Stomach smooth muscle (tissue), 2 donors: ENCODE measurements at regions not wholly inside any gene's neighbourhood (a gene's known extent, or its start where the extent isn't known, plus 50 kb on each side); places are given as distances from the start of the nearest gene placed in this dataset.

ENCODE experiments used
- H3K27ac ChIP-seq: one replicate; pipeline ENCODE4 v1.7.0; 2013; ENCODE audit warnings: mild to moderate bottlenecking, low read length, inconsistent platforms
- H3K27me3 ChIP-seq, 2 donors: one replicate each; pipeline ENCODE4 v1.7.0; 2013; ENCODE audit warnings: low read length in 2 of 2; ENCODE audit not compliant: insufficient read depth in 2 of 2, control insufficient read depth in 1 of 2
- H3K36me3 ChIP-seq, 2 donors: one replicate each; pipeline ENCODE4 v1.7.0; 2013; ENCODE audit warnings: low read length in 2 of 2; ENCODE audit not compliant: control insufficient read depth in 2 of 2, insufficient read depth in 2 of 2
- H3K4me1 ChIP-seq: one replicate; pipeline ENCODE4 v1.7.0; 2013; ENCODE audit warnings: low read length; ENCODE audit not compliant: control insufficient read depth, insufficient read depth
- H3K4me3 ChIP-seq, 2 donors: one replicate each; pipeline ENCODE4 v1.7.0; 2013; ENCODE audit warnings: low read length in 2 of 2
- H3K9ac ChIP-seq, 2 donors: one replicate each; pipeline ENCODE4 v1.7.0; 2013; ENCODE audit warnings: low read length in 2 of 2, mild to moderate bottlenecking in 1 of 2
- H3K9me3 ChIP-seq, 2 donors: one replicate each; pipeline ENCODE4 v1.7.0; 2013; ENCODE audit warnings: low read length in 2 of 2; ENCODE audit not compliant: control insufficient read depth in 2 of 2
- donor health status: healthy.
- donor health status: Pancreatic carcinoma.

GRCh38 chr17:52383493-52384100 lies 225.1 kb upstream of the CA10 start:
- Histone ChIP-seq H3K9ac (no peak overlapping the region), H3K9me3 (no peaks in the 10 kb centered on the region), H3K4me3 (no peak overlapping the region), H3K27ac (no peak overlapping the region), H3K4me1 (no peaks in the 10 kb centered on the region), H3K27me3 (no peaks in the 10 kb centered on the region), H3K36me3 (no peaks in the 10 kb centered on the region)

- no peaks in the 10 kb centered on the region for H3K9me3 ChIP-seq
- no peak overlapping the region for H3K4me3 ChIP-seq
- H3K27ac ChIP-seq, result no peak overlapping the region
- no peak overlapping the region for H3K9ac ChIP-seq
- no peaks in the 10 kb centered on the region for H3K36me3 ChIP-seq
- no peaks in the 10 kb centered on the region for H3K27me3 ChIP-seq
- H3K4me1 ChIP-seq, result no peaks in the 10 kb centered on the region
Observed at GRCh38 chr17:52378860-52379259, 220.3 kb upstream of the CA10 start.

GRCh38 chr17:52376137-52376536 lies 217.6 kb upstream of the CA10 start:
- Histone ChIP-seq H3K27ac (no peak overlapping the region), H3K27me3 (no peaks in the 10 kb centered on the region), H3K4me3 (no peak overlapping the region), H3K4me1 (no peaks in the 10 kb centered on the region), H3K9me3 (no peaks in the 10 kb centered on the region), H3K36me3 (no peaks in the 10 kb centered on the region), H3K9ac (no peak overlapping the region)

- no peak overlapping the region for H3K9ac ChIP-seq
- H3K27ac ChIP-seq, result no peak overlapping the region
- H3K4me3 ChIP-seq, result no peak overlapping the region
- no peaks in the 10 kb centered on the region for H3K9me3 ChIP-seq
- H3K36me3 ChIP-seq, result no peaks in the 10 kb centered on the region
- H3K27me3 ChIP-seq, result no peaks in the 10 kb centered on the region
- H3K4me1 ChIP-seq, result no peaks in the 10 kb centered on the region
Observed at GRCh38 chr17:52368886-52369285, 210.4 kb upstream of the CA10 start.

- Histone ChIP-seq H3K27ac (no peak overlapping the region), H3K27me3 (no peaks in the 10 kb centered on the region), H3K9me3 (peaks cover 3 to 5% of the 10 kb centered on the region in 2 donors), H3K4me1 (no peaks in the 10 kb centered on the region), H3K9ac (no peak overlapping the region), H3K4me3 (no peak overlapping the region), H3K36me3 (no peaks in the 10 kb centered on the region)
Observed at GRCh38 chr17:52357854-52358253, 199.3 kb upstream of the CA10 start.

GRCh38 chr17:52336796-52337195 lies 178.3 kb upstream of the CA10 start:
- Histone ChIP-seq H3K4me1 (no peaks in the 10 kb centered on the region), H3K27ac (no peak overlapping the region), H3K9ac (no peak overlapping the region), H3K4me3 (no peak overlapping the region), H3K9me3 (no peaks in the 10 kb centered on the region), H3K27me3 (no peaks in the 10 kb centered on the region), H3K36me3 (no peaks in the 10 kb centered on the region)

GRCh38 chr17:52306314-52306713 lies 147.8 kb upstream of the CA10 start:
- Histone ChIP-seq H3K9ac (no peak overlapping the region), H3K9me3 (peaks cover 0 to 2% of the 10 kb centered on the region in 2 donors), H3K36me3 (no peaks in the 10 kb centered on the region), H3K27me3 (no peaks in the 10 kb centered on the region), H3K27ac (no peak overlapping the region), H3K4me1 (no peaks in the 10 kb centered on the region), H3K4me3 (no peak overlapping the region)

GRCh38 chr17:52298881-52299280 lies 140.4 kb upstream of the CA10 start:
- H3K27ac ChIP-seq, result no peak overlapping the region
- no peak overlapping the region for H3K4me3 ChIP-seq
- H3K4me1 ChIP-seq, result no peaks in the 10 kb centered on the region
- H3K36me3 ChIP-seq, result no peaks in the 10 kb centered on the region
- H3K27me3 ChIP-seq, result no peaks in the 10 kb centered on the region
- no peak overlapping the region for H3K9ac ChIP-seq
- no peaks in the 10 kb centered on the region for H3K9me3 ChIP-seq

- Histone ChIP-seq H3K27me3 (no peaks in the 10 kb centered on the region), H3K4me1 (no peaks in the 10 kb centered on the region)
Observed at GRCh38 chr17:52297230-52298010, 138.9 kb upstream of the CA10 start.

GRCh38 chr17:52294301-52294700 lies 135.8 kb upstream of the CA10 start:
- Histone ChIP-seq H3K4me1 (no peaks in the 10 kb centered on the region), H3K27ac (no peak overlapping the region)

More at GRCh38 chr17:52297230-52298010, 138.9 kb upstream of the CA10 start:
- Histone ChIP-seq H3K27ac (no peak overlapping the region), H3K9me3 (no peaks in the 10 kb centered on the region), H3K9ac (no peak overlapping the region), H3K36me3 (no peaks in the 10 kb centered on the region), H3K4me3 (no peak overlapping the region)

GRCh38 chr17:52287611-52288010 lies 129.1 kb upstream of the CA10 start:
- Histone ChIP-seq H3K9me3 (no peaks in the 10 kb centered on the region), H3K27me3 (no peaks in the 10 kb centered on the region), H3K9ac (no peak overlapping the region), H3K27ac (no peak overlapping the region), H3K4me3 (no peak overlapping the region), H3K4me1 (no peaks in the 10 kb centered on the region), H3K36me3 (no peaks in the 10 kb centered on the region)

More at GRCh38 chr17:52294301-52294700, 135.8 kb upstream of the CA10 start:
- no peaks in the 10 kb centered on the region for H3K36me3 ChIP-seq
- H3K9me3 ChIP-seq, result no peaks in the 10 kb centered on the region
- H3K27me3 ChIP-seq, result no peaks in the 10 kb centered on the region
- H3K9ac ChIP-seq, result no peak overlapping the region
- no peak overlapping the region for H3K4me3 ChIP-seq
